HG03095 (cell line): ENCODE measurements at regions not wholly inside any gene's neighbourhood (a gene's known extent, or its start where the extent isn't known, plus 50 kb on each side); places are given as distances from the start of the nearest gene placed in this dataset.
A peak's percentile ranks its signal among the peaks of the same experiment; 100 is the strongest.
"Not testable (repeated sequence)": the region's sequence is repeated elsewhere in the genome, so short reads cannot be mapped to it uniquely, and the experiment has no call there.

ENCODE experiments used
- ATAC-seq: cut with Tn5 transposase; IDR thresholded peaks from one replicate; pipeline ENCODE4 v1.9.1; 2021; ENCODE audit warnings: moderate library complexity; ENCODE audit not compliant: unreplicated experiment

- ATAC-seq, result no peak
Observed at GRCh38 chr6:85135376-85136094, 314.3 kb upstream of the NT5E start.

GRCh38 chr6:85134172-85134571 is 315.7 kb upstream of the NT5E start:
- ATAC-seq, result no peak

- ATAC-seq, result no peak
Observed at GRCh38 chr6:85132091-85132490, 317.8 kb upstream of the NT5E start.

GRCh38 chr6:85130743-85131142 is 319.1 kb upstream of the NT5E start:
- ATAC-seq, result no peak

GRCh38 chr6:85129881-85130280 is 320.0 kb upstream of the NT5E start:
- ATAC-seq, result no peak

GRCh38 chr6:85128781-85129180 is 321.1 kb upstream of the NT5E start:
- no peak for ATAC-seq

GRCh38 chr6:85128256-85128655 is 321.6 kb upstream of the NT5E start:
- not testable (repeated sequence) for ATAC-seq

- no peak for ATAC-seq
Observed at GRCh38 chr6:85127696-85128243, 322.1 kb upstream of the NT5E start.

GRCh38 chr6:85127168-85127498 is 322.8 kb upstream of the NT5E start:
- ATAC-seq, result no peak

GRCh38 chr6:85126485-85127167 is 323.3 kb upstream of the NT5E start:
- ATAC-seq, result peak; percentile 68

- ATAC-seq, result no peak
Observed at GRCh38 chr6:85125526-85125925, 324.4 kb upstream of the NT5E start.

- ATAC-seq, result no peak
Observed at GRCh38 chr6:85124472-85125354, 325.2 kb upstream of the NT5E start.

GRCh38 chr6:85121158-85121557 is 328.7 kb upstream of the NT5E start:
- ATAC-seq, result no peak

GRCh38 chr6:85118652-85119235 is 331.1 kb upstream of the NT5E start:
- ATAC-seq, result no peak

GRCh38 chr6:85118233-85118632 is 331.6 kb upstream of the NT5E start:
- no peak for ATAC-seq

GRCh38 chr6:85116475-85116874 is 333.4 kb upstream of the NT5E start:
- ATAC-seq, result no peak

GRCh38 chr6:85115876-85116275 is 334.0 kb upstream of the NT5E start:
- no peak for ATAC-seq

GRCh38 chr6:85115376-85115775 is 334.5 kb upstream of the NT5E start:
- ATAC-seq, result no peak

- ATAC-seq, result no peak
Observed at GRCh38 chr6:85114581-85114935, 335.3 kb upstream of the NT5E start.

GRCh38 chr6:85113934-85114580 is 335.8 kb upstream of the NT5E start:
- ATAC-seq, result no peak

GRCh38 chr6:85112540-85112939 is 337.3 kb upstream of the NT5E start:
- no peak for ATAC-seq
